CD4-positive, alpha-beta T cell (primary cell): ENCODE measurements at regions not wholly inside any gene's neighbourhood (a gene's known extent, or its start where the extent isn't known, plus 50 kb on each side); places are given as distances from the start of the nearest gene placed in this dataset.

Source experiments
- ATAC-seq: fragments of 200-7000 bp; cut with Tn5 transposase; one replicate; pipeline ENCODE4 v1.10.0; 2022; ENCODE audit warnings: mild to moderate bottlenecking; ENCODE audit not compliant: poor library complexity
- CTCF ChIA-PET: fragments of 350-600 bp; sonication (Branson Sonifier 250); formaldehyde crosslinking; loops from one replicate; lab custom pipeline; 2021; ENCODE audit warnings: antibody characterized with exemption, inconsistent platforms; lab: Charles Lee
- POLR2A ChIA-PET: fragments of 350-600 bp; sonication (Branson Sonifier 250); formaldehyde crosslinking; loops from one replicate; lab custom pipeline; 2021; ENCODE audit warnings: antibody characterized with exemption, inconsistent platforms; lab: Charles Lee
- DNase-seq, 14 experiments: peaks; one replicate each; pipeline ENCODE4 v3.0.0-alpha.2; 2013 to 2020; ENCODE audit warnings: mixed read lengths in 2 of 14
- H3K27ac ChIP-seq, 2 donors: one replicate each; pipeline versions ENCODE4 v1.5.1 to v1.7.0; 2013; ENCODE audit warnings: low read length in 2 of 2, low read depth in 1 of 2, mild to moderate bottlenecking in 1 of 2
- H3K27me3 ChIP-seq, 2 experiments: 1 replicate in 1 of 2; 2 replicates in 1 of 2; pipeline versions ENCODE4 v1.6.1 to v1.7.0; 2013; ENCODE audit warnings: low read length in 2 of 2, control low read depth in 1 of 2, mild to moderate bottlenecking in 1 of 2, moderate library complexity in 1 of 2; ENCODE audit not compliant: insufficient read depth in 2 of 2, control insufficient read depth in 1 of 2
- H3K36me3 ChIP-seq: one replicate; pipeline ENCODE4 v1.6.1; 2013; ENCODE audit warnings: low read length, control low read depth; ENCODE audit not compliant: insufficient read depth
- H3K4me1 ChIP-seq: one replicate; pipeline ENCODE4 v1.6.1; 2013; ENCODE audit warnings: low read length, control low read depth; ENCODE audit not compliant: insufficient read depth
- H3K4me3 ChIP-seq: one replicate; pipeline ENCODE4 v1.5.1; 2013; ENCODE audit warnings: mild to moderate bottlenecking, low read length, moderate library complexity
- H3K9me3 ChIP-seq, 2 experiments: 1 replicate in 1 of 2; 2 replicates in 1 of 2; pipeline versions ENCODE4 v1.6.1 to v1.7.0; 2013; ENCODE audit warnings: low read length in 2 of 2, mild to moderate bottlenecking in 2 of 2, control low read depth in 1 of 2, moderate library complexity in 1 of 2; ENCODE audit not compliant: control insufficient read depth in 1 of 2, insufficient read depth in 1 of 2
- H3K27ac Mint-ChIP-seq: one replicate; pipeline ENCODE4 v1.8.0; 2020; ENCODE audit warnings: mixed read lengths
- H3K27me3 Mint-ChIP-seq: one replicate; pipeline ENCODE4 v1.8.0; 2021; ENCODE audit warnings: mixed read lengths
- H3K36me3 Mint-ChIP-seq: one replicate; pipeline ENCODE4 v1.8.0; 2021; ENCODE audit warnings: low read depth, mixed read lengths
- H3K4me1 Mint-ChIP-seq: one replicate; pipeline ENCODE4 v1.8.0; 2021; ENCODE audit warnings: low read depth, mixed read lengths
- H3K4me3 Mint-ChIP-seq: one replicate; pipeline ENCODE4 v1.8.0; 2020; ENCODE audit warnings: mild to moderate bottlenecking, mixed read lengths
- H3K9me3 Mint-ChIP-seq: one replicate; pipeline ENCODE4 v1.8.0; 2020; ENCODE audit warnings: mixed read lengths
- CTCF ChIP-seq: fragments of 200-600 bp; IDR thresholded peaks from one replicate; pipeline ENCODE4 v1.8.0; 2022; ENCODE audit warnings: antibody characterized with exemption, mild to moderate bottlenecking
- intact Hi-C, 2 experiments: fragments of 100-400 bp; cut with DNase I in 1 of 2; cut with micrococcal nuclease in 1 of 2; formaldehyde crosslinking; loops; one replicate each; pipeline versions ENCODE4 v1.15.1 to v1.9.0; 2023 to 2025; cut with DNase I, micrococcal nuclease

DNA sequence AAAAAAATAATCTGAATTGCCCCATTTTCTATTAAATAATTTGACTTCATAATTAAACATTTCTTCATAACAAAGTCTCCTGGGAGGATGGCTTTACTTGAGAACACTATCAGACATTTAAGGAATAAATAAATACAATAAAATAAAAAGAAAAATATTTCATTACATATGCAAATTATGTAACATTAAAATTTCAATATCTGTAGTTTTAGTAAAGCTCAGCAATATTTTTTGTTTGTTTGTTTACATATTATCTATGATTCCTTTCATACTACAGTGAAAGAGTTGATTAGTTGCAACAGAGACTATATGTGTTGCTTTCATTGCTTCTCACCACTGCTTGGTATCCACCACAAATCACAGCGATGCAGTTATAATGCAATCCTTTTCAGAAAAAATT, 474.9 kb upstream of the GJE1 start:
- H3K9me3 ChIP-seq = no peaks in the 10 kb centered on the region
- Mint-ChIP-seq H3K4me3 (no peak overlapping the region), H3K27me3 (peaks cover 17% of the 10 kb centered on the region), H3K27ac (no peak overlapping the region), H3K9me3 (no peaks in the 10 kb centered on the region), H3K36me3 (no peaks in the 10 kb centered on the region), H3K4me1 (no peaks in the 10 kb centered on the region)
- no peak overlapping the region for H3K4me3 ChIP-seq
- ATAC-seq (no peak), DNase-seq (no peak)
- no peak for TF ChIP-seq CTCF
- no peaks in the 10 kb centered on the region for H3K27me3 ChIP-seq
- intact Hi-C loops = no loop called here
- CTCF ChIA-PET = no interaction called here
- H3K27ac ChIP-seq = no peak overlapping the region
- POLR2A ChIA-PET = no interaction called here
- H3K36me3 ChIP-seq = no peaks in the 10 kb centered on the region
- no peaks in the 10 kb centered on the region for H3K4me1 ChIP-seq

DNA sequence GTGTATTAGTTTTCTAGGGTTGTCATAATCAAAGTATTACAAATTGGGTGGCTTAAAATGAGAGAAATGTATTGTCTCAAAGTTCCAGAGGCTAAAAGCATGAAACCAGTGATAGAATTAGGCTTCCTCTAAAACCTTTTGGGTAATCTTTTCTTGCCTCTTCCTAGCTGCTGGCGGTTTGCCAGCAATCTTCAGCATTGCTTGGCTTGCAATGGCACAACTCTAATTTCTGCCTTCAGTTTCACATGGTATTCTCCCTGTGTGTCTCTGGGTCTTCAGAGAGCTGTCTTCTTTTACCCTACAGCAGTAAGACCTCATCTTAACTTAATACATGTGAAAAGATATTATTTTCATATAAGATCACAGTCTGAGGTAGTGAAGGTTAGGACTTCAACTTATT, 479.1 kb upstream of the GJE1 start:
- no peak for DNase-seq
- Mint-ChIP-seq H3K27ac (no peak overlapping the region), H3K36me3 (no peaks in the 10 kb centered on the region), H3K4me1 (no peaks in the 10 kb centered on the region), H3K27me3 (peaks cover 24% of the 10 kb centered on the region), H3K9me3 (no peaks in the 10 kb centered on the region), H3K4me3 (no peak overlapping the region)
- POLR2A ChIA-PET = no interaction called here
- Histone ChIP-seq H3K4me3 (no peak overlapping the region), H3K36me3 (no peaks in the 10 kb centered on the region), H3K27me3 (no peaks in the 10 kb centered on the region), H3K27ac (no peak overlapping the region), H3K4me1 (no peaks in the 10 kb centered on the region), H3K9me3 (no peaks in the 10 kb centered on the region)
- TF ChIP-seq CTCF = no peak
- ATAC-seq = no peak
- CTCF ChIA-PET = no interaction called here
- intact Hi-C loops = no loop called here

GRCh38 chr6:141641951-141642350, 490.8 kb upstream of the GJE1 start:
- Mint-ChIP-seq H3K27ac (no peak overlapping the region), H3K36me3 (no peaks in the 10 kb centered on the region), H3K4me1 (no peaks in the 10 kb centered on the region), H3K27me3 (no peaks in the 10 kb centered on the region), H3K4me3 (no peak overlapping the region), H3K9me3 (no peaks in the 10 kb centered on the region)
- ChIA-PET CTCF (no interaction called here), POLR2A (no interaction called here)
- no peak for TF ChIP-seq CTCF
- intact Hi-C loops = no loop called here
- Histone ChIP-seq H3K27me3 (no peaks in the 10 kb centered on the region), H3K27ac (no peak overlapping the region), H3K4me3 (no peak overlapping the region), H3K4me1 (no peaks in the 10 kb centered on the region), H3K36me3 (no peaks in the 10 kb centered on the region), H3K9me3 (no peaks in the 10 kb centered on the region)
- ATAC-seq (no peak), DNase-seq (no peak)
